GM12878 (cell line): ENCODE measurements at regions not wholly inside any gene's neighbourhood (a gene's known extent, or its start where the extent isn't known, plus 50 kb on each side); places are given as distances from the start of the nearest gene placed in this dataset.

ENCODE experiments used
- ATAC-seq: fragments of 200-7000 bp; cut with Tn5 transposase; 3 replicates; pipeline ENCODE4 v1.9.1; 2020; ENCODE audit warnings: mild to moderate bottlenecking, moderate library complexity
- BruUV-seq: library from RNA; stranded (reverse); fragments of 400-500 nt; replicated peaks from 2 replicates; lab custom pipeline; 2021; lab: Mats Ljungman, UMichigan
- CTCF ChIA-PET: fragments of 300-600 bp; sonication (Branson Sonifier 250); formaldehyde crosslinking; extraction: SDS; loops from one replicate; lab custom pipeline; 2021; ENCODE audit warnings: inconsistent platforms; lab: Yijun Ruan, JAX
- POLR2A ChIA-PET: fragments of 350-600 bp; formaldehyde crosslinking; extraction: SDS; loops from one replicate; lab custom pipeline; 2021; ENCODE audit warnings: inconsistent platforms; lab: Charles Lee
- RAD21 ChIA-PET: fragments of 300-600 bp; sonication (Branson Sonifier 250); formaldehyde crosslinking; loops from one replicate; lab custom pipeline; 2023; ENCODE audit warnings: antibody characterized with exemption; ENCODE audit not compliant: unreplicated experiment; lab: Charles Lee
- SMC1A ChIA-PET: fragments of 300-600 bp; sonication (Branson Sonifier 250); formaldehyde crosslinking; loops from one replicate; lab custom pipeline; 2023; ENCODE audit not compliant: unreplicated experiment, uncharacterized antibody; lab: Charles Lee
- DNase-seq: peaks from one replicate; pipeline ENCODE4 v3.0.0-alpha.2; 2011; ENCODE audit warnings: low read depth, low spot score
- FAIRE-seq: peaks from 3 replicates; lab custom pipeline; 2011; peaks lifted over from hg19 to GRCh38; lab: Jason Lieb, UNC
- H2AFZ ChIP-seq: 2 replicates; pipeline ENCODE4 v1.6.0; 2011; ENCODE audit warnings: low read depth, low read length, control low read depth; ENCODE audit not compliant: control insufficient read depth
- H3K27ac ChIP-seq: 2 replicates; pipeline ENCODE4 v1.5.1; 2011; ENCODE audit warnings: control low read depth; ENCODE audit not compliant: control insufficient read depth, insufficient read depth
- H3K27me3 ChIP-seq, 2 experiments: replicated peaks in 1 of 2; 2 replicates each; pipeline versions ENCODE4 v1.6.0 to v1.6.1; 2011; ENCODE audit warnings: low read length in 1 of 2; ENCODE audit not compliant: control insufficient read depth in 2 of 2, insufficient read depth in 2 of 2
- H3K36me3 ChIP-seq, 2 experiments: 2 replicates each; pipeline ENCODE4 v1.5.1; 2011; ENCODE audit warnings: low read length in 1 of 2; ENCODE audit not compliant: control insufficient read depth in 2 of 2, insufficient read depth in 2 of 2
- H3K4me1 ChIP-seq: 2 replicates; pipeline ENCODE4 v1.6.1; 2011; ENCODE audit warnings: mild to moderate bottlenecking, low read length, moderate library complexity, mixed read lengths; ENCODE audit not compliant: control insufficient read depth, insufficient read depth
- H3K4me2 ChIP-seq: 2 replicates; pipeline ENCODE4 v1.6.0; 2011; ENCODE audit warnings: control low read depth; ENCODE audit not compliant: control insufficient read depth, insufficient read depth
- H3K4me3 ChIP-seq: fragments of 200-600 bp; sonication (generic); 2 replicates; pipeline ENCODE4 v1.5.1; 2016
- H3K79me2 ChIP-seq: 2 replicates; pipeline ENCODE4 v1.6.0; 2011; ENCODE audit warnings: low read length; ENCODE audit not compliant: control insufficient read depth, insufficient read depth
- H3K9ac ChIP-seq: 2 replicates; pipeline ENCODE4 v1.8.0; 2011; ENCODE audit warnings: low read length, control low read depth, mixed read lengths; ENCODE audit not compliant: control insufficient read depth, insufficient read depth
- H3K9me3 ChIP-seq: replicated peaks from 3 replicates; pipeline ENCODE4 v1.5.1; 2011; ENCODE audit warnings: mild to moderate bottlenecking, low read length; ENCODE audit not compliant: control insufficient read depth, insufficient read depth
- H4K20me1 ChIP-seq: 2 replicates; pipeline ENCODE4 v1.6.0; 2011; ENCODE audit not compliant: control insufficient read depth, insufficient read depth
- BACH1 ChIP-seq: fragments of 450-650 bp; IDR thresholded peaks from 2 replicates; pipeline ENCODE4 v1.6.1; 2017; ENCODE audit warnings: mild to moderate bottlenecking, borderline replicate concordance
- BCLAF1 ChIP-seq: fragments of 450-650 bp; IDR thresholded peaks from 2 replicates; pipeline ENCODE4 v1.6.1; 2017; ENCODE audit warnings: antibody characterized with exemption, mild to moderate bottlenecking, moderate library complexity
- EZH2 ChIP-seq: IDR thresholded peaks from 2 replicates; pipeline ENCODE4 v1.6.1; 2012; ENCODE audit warnings: low read depth, mild to moderate bottlenecking, control low read depth, inconsistent platforms, low read length, borderline replicate concordance; ENCODE audit not compliant: control insufficient read depth
- ZNF274 ChIP-seq: IDR thresholded peaks from one replicate; pipeline ENCODE4 v1.8.0; 2011; ENCODE audit not compliant: insufficient read length, insufficient read depth
- WGBS: methylation state at CpG from one replicate; pipeline ENCODE4 v1.1.6; 2016; ENCODE audit warnings: low lambda C conversion rate; ENCODE audit not compliant: insufficient replicate concordance, insufficient coverage; ENCODE audit errors: missing lambda C conversion rate; 5-methylcytosine and 5-hydroxymethylcytosine counted together
- in situ Hi-C: fragments of 300-500 bp; cut with MboI; formaldehyde crosslinking; loops from 9 replicates; pipeline ENCODE4 v1.14.3; 2018; ENCODE audit warnings: mixed read lengths
- intact Hi-C: fragments of 100-400 bp; cut with micrococcal nuclease; formaldehyde crosslinking; loops from one replicate; pipeline ENCODE4 v1.14.2; 2022; ENCODE audit not compliant: unreplicated experiment
- TF ChIP-seq, protein P1 (sequence below): fragments of 450-650 bp; IDR thresholded peaks from 2 replicates; pipeline ENCODE4 v1.6.1; 2017; ENCODE audit warnings: mild to moderate bottlenecking

DNA sequence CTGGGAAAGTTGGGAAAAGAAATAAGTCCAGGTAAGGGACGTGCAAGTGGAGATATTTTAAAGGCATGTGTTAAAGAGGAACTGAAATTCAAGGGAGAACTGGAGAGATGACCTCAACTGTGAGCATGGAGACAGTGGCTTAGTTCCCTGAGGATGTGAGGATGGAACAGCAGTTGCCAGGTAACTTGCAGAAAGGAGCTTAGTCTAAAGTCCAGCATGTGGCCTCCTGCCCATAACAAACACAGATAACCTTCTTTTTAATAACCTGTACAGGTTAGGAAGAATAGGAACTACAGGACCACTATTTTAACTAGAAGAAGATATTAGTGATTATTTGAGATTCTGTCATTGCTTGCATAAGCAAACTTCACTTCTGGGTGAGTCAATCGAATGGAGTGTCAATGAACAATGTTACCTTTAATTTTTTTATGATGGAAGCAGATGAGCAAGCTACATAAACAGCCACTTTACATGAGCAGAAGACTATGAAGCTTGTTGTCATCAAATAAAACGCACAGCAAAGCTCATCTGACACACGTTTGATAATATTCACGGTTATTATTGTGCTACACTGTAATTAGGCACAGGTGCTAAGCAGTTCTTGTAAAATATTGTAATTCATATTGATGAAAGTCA, 291.7 kb upstream of the DDHD1 start:
- no peak overlapping the region for H3K9ac ChIP-seq
- intact Hi-C loops (no loop called here), in situ Hi-C loops (no loop called here)
- no peak overlapping the region for H3K4me2 ChIP-seq
- no peaks in the 10 kb centered on the region for H3K4me1 ChIP-seq
- H3K79me2 ChIP-seq = no peaks in the 10 kb centered on the region
- no peak overlapping the region for H3K4me3 ChIP-seq
- H2AFZ ChIP-seq = no peak overlapping the region
- SMC1A ChIA-PET = no interaction called here
- 16% methylated on average over 5 of the region's 5 CpGs for WGBS
- TF ChIP-seq BCLAF1 (no peak), ZNF274 (no peak), EZH2 (no peak), BACH1 (no peak)
- TF ChIP-seq, protein P1, sequence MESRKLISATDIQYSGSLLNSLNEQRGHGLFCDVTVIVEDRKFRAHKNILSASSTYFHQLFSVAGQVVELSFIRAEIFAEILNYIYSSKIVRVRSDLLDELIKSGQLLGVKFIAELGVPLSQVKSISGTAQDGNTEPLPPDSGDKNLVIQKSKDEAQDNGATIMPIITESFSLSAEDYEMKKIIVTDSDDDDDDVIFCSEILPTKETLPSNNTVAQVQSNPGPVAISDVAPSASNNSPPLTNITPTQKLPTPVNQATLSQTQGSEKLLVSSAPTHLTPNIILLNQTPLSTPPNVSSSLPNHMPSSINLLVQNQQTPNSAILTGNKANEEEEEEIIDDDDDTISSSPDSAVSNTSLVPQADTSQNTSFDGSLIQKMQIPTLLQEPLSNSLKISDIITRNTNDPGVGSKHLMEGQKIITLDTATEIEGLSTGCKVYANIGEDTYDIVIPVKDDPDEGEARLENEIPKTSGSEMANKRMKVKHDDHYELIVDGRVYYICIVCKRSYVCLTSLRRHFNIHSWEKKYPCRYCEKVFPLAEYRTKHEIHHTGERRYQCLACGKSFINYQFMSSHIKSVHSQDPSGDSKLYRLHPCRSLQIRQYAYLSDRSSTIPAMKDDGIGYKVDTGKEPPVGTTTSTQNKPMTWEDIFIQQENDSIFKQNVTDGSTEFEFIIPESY = no peak
- CTCF ChIA-PET = no interaction called here
- RAD21 ChIA-PET = no interaction called here
- no peak for DNase-seq
- no peak overlapping the region for H3K27ac ChIP-seq
- H4K20me1 ChIP-seq = no peaks in the 10 kb centered on the region
- POLR2A ChIA-PET = no interaction called here
- H3K36me3 ChIP-seq = no peaks in the 10 kb centered on the region
- H3K9me3 ChIP-seq = no peaks in the 10 kb centered on the region
- H3K27me3 ChIP-seq = no peaks in the 10 kb centered on the region
- BruUV-seq = no TSS peak
- no peak for ATAC-seq
- no peak for FAIRE-seq
